Activated CD8-positive, alpha-beta memory T cell treated with anti-CD3 and anti-CD28 coated beads, Interleukin-2, amount 50 U/mL, for 4 hours (primary cell): ENCODE measurements at regions not wholly inside any gene's neighbourhood (a gene's known extent, or its start where the extent isn't known, plus 50 kb on each side); places are given as distances from the start of the nearest gene placed in this dataset.
A peak's percentile ranks its signal among the peaks of the same experiment; 100 is the strongest.

Source experiments
- DNase-seq: peaks from one replicate; pipeline ENCODE4 v3.0.0-alpha.2; 2020

DNA sequence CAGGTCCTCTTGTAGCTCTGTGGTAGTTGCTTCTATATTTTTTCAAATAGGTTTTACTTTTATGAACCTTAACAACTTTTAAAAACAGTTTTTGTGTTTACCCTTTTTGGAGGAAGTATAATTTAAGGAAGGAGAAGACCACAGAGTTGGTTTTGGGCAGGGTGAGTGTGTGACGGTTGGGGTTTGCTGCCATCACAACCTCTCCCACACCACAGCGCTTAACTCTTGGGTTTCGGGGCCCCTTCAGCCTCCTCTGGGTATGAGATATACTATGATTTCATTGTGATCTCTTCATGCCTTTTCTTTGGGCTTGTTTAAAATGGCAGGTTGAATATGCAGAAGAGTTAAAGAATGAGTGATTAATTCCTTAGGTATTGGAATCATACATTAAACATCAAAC, 228.7 kb upstream of the CRY1 start:
- DNase-seq = peak; percentile 28

DNA sequence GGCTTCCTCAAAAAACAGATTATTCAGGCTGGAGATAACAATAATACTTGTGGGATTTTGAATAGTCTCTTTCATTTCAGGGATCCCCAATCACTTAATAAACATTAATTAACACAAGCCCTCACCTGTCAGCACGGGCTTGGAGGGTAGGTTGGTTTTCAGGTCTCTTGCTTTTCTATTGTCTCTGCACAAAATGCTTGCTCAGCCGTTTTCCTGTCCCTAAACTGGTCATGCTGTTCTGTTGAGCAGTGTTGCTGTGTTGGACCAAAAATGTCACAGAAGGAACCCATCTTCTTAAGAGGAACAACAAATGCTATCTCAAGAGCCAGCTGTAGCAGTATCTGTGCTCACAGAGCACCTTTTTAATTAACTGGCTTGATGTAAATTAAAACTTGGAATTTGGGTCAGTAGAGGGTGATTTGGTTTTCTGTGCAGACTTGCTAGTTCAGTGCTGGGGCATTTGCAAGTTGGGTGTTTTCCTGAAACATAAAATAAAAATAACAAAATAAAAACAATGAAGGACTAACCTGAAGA, 231.8 kb upstream of the CRY1 start:
- no peak for DNase-seq

DNA sequence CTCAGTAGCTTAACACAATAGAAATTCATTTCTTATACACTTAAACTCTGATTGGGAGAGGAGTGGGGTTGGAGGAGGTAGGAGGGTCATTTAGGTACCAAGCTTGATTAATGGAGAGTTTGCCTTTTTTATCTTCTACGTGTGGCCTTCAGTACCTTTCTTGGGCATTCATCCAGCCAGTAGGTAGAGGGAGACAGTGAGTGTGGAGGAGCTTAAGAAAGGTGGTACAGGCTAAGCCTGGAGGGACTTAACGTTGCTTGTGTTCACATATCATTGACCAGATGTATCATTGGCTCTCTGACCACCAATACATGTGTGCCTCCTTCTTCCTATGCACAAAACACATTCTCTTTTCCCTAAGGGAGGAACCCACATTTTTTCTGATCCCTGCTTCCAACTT, 232.9 kb upstream of the CRY1 start:
- no peak for DNase-seq

GRCh38 chr12:107327651-107328182, 234.4 kb upstream of the CRY1 start:
- no peak for DNase-seq

GRCh38 chr12:107328442-107329133, 235.2 kb upstream of the CRY1 start:
- no peak for DNase-seq

DNA sequence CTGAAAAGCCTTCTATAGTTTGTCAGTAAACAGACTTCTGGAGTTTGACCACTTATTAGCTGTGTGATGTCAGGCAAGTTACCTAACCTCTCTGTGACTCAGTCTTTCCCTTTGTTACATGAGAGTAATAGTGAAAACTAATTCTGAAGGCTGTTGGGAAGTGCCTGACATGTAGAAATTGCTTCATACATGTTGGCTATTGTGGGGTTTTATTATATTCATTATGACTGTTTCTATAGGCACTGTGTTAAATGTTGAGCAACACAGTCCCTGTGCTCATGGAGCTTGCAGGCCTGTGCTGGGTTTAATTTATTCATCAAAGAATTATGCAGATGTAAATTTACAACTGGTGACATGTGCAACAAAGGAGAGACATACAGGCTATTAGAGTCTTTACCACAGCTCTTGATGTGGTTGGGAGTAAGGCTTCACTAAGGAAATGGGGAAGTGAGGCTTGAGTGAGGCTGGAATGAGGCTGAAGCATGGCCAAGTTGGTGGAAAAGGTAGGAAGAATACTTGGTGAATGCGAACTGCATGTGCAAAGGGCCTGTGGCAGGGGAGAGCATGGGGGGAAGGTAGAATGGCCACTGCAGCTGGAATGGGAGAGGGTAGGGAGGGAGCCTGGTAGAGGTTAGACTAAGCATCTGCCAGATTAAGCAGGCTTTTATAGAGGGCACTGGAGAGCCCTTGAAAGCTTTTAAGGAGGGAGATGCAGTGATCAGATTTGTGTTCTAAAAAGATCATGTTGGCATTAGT, 236.4 kb upstream of the CRY1 start:
- DNase-seq = no peak

GRCh38 chr12:107330831-107331431, 237.6 kb upstream of the CRY1 start:
- no peak for DNase-seq

DNA sequence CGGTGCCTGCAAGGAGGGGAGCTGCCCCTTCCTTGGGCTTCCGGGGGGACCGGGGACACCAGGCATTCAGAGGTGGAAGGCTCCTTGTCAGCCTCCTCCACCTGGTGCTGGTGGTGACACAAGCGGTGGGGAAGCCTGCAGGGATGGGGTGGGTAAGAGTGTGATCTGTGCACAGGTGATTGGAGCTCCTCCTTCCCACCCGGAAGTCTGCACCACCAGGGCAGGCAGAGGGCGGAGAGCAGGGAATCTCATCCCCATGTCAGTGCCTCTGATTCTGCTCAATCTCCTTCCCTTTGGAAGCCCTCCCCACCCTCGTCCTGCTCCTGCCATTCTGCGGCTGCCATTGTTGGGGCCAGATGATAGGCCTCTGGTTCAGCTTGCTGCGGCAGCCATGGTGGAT, 238.1 kb upstream of the CRY1 start:
- DNase-seq = no peak

GRCh38 chr12:107331912-107332311, 238.6 kb upstream of the CRY1 start:
- DNase-seq = no peak

DNA sequence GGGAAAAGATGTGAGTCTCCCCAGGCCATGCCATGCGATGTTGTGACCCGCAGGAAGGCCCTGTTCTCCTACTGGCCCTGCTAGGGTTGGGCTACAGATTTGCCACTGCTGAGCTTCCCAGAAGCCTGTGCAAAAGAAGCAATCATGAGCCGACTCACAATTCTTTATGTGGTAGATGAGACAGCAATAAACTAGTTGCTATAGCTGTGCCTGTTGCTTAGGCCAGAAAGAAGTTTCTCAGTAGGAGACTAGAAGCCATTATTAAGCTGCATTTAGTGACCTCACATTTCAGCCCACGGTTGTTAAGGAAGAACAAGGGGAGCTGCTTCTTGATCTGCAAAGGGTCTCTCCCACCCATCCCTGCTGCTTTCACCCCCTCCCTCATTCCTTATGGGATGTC, 239.4 kb upstream of the CRY1 start:
- no peak for DNase-seq

DNA sequence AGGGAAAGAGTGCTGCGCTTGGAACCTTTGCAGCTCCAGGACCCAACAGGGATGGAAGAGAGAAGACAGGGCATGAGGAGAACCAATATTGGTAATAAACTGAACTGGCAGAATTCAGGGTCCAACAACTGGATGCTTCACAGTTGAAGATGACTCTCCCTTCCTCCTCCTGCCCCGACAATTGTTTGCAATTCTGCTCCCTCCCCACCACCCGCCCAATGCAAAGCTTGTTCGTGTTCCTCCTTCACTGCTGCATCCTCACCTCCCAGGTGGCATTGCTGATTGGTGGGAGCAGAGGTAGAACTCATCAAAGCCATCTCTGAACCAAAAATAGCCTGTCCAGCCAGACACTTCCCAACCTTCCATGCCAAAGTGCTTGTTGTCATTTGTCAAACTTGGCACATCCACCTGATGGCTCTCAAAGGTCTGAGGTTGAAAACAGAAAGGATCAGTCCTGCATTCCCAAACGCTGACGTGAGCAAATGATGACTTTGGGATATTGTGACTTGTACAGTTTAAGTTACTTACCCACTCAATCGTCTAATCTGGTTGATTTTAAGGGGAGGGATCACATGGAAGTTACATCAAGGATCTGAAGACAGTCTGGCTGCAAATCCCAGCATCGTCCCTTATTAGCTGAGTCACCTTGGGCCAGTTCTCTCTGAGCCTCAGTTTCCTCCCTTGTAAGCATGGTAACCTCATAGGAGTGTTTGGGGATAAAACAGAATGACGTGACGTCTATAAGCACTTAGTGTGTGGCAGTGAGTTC, 242.6 kb upstream of the CRY1 start:
- DNase-seq = no peak

DNA sequence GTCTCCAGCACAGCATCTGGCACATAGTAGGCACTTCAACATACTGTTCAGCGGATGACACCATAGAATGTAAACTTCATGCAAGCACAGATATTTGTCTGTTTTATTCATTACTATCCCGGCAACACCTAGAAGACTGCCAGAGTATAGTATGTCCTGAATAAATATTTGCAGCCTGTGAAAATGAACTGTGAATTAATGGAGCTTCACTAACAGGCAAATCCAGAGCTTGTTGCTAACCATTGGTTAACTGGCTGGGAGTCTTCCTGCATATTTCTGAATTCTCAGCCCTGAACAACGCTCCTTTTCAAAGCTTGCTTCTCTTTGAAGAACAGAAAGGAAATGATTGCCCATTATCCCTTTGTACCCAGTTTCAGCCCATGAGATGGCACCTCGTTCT, 243.3 kb upstream of the CRY1 start:
- DNase-seq = no peak

DNA sequence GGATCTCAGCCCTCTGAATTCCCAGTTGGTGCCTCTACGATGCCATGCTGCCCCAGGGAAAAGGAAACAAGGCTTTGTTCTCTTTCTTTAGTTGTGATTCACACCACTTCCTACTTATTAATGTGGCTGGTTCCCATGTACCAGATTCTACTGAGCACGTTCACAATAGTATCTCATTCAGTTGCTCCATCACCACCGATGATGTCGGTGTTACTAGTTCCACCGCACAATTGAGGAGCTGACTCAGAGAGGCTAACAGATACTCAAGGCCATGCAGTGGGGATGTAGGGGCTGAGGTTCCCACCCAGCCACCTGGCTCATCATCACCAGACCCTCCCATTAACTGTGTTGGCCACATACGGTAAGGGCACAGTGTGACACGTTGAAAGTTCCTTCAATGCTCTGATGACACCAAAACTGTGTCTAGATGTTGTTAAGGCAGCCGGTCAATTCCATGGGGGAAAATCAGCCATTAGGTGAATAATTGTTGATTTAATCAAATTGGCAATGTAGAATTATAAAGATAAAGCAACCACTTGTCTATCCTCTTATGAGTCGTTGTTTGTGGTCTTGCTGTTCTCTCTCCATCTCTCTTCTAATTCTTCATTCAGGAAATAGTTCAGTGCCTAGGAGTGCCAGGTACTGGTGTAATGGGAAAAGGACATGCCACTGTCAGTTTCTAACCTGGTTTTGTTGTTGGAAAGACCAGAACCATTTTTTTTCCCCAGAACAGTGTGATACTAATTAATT, 244.2 kb upstream of the CRY1 start:
- DNase-seq = peak; percentile 37

GRCh38 chr12:107339487-107339886, 246.1 kb upstream of the CRY1 start:
- DNase-seq = no peak

DNA sequence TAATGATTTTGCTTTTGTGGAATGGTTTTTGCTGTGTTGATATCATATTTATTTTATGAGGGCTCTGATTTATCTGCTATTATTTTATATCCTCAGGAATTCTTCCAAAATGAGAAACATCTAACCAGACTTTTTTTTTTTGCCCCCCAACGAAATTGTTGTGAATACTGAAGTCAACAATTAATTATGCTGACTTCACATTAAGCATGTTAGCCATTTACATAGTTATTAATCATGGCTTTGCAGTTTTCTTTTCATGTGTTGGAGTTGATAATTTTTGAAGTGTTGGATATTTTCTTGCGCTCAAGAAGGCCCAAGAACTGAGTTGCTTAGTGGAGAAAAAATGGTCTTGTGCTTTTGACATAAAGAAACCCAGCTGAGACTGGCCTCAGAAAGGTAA, 246.6 kb upstream of the CRY1 start:
- DNase-seq = no peak

DNA sequence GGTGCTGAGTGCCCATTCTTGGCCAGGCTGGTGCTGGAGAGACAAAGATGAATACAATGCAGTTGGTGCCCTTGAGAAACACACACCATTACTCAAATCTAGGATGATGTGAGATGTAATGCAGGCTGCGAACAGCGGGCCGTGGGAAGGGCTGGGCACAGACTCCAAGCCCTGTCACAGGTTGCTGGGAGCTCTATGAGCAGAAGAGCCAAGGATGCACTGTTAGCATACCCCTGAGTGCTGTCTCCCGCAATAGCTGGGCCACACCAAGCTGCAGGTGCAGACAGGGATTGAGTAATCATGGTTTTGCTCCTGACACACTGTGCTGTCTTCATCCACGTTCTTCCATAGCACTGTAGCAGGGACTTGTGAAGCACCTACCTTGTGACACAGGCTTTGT, 247.5 kb upstream of the CRY1 start:
- no peak for DNase-seq

- no peak for DNase-seq
Measured at GRCh38 chr12:107344035-107344808, 250.9 kb upstream of the CRY1 start.

GRCh38 chr12:107347261-107347660, 253.9 kb upstream of the CRY1 start:
- no peak for DNase-seq

DNA sequence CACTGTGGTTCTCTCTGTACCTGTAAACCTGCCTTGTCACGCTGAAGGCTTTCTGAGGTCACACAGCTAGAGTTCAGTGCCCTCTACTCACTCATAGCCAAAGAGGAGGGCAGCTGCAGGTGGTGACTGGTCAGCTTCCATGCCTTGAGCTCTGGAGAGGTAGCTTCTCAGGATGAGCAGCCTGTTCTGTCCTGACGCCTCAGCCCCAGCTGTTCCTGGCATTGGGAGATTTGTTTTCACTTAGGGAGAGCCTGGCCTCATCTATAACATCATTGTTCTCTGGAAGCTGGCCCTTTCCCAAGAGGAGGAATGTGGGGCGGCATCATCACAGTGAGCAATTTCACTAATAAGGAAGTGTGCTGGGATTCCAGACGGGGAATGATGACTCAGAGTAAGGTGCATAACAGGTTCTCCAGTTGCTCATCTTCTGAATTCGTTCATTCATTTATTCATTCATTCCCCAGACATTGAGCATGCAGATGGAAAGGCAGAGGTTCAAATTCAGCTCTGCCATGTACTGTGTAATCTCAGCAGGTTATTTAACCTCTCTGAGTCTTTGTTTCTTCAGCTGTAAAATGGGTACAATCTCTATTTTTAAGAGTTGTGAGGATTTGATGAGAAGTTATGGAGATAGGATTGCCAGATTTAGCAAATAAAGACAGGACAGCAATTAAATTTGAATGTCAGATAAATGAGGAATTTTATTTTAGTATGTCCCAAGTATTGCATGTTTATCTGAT, 255.8 kb upstream of the CRY1 start:
- DNase-seq = no peak

GRCh38 chr12:107349839-107350238, 256.5 kb upstream of the CRY1 start:
- no peak for DNase-seq

DNA sequence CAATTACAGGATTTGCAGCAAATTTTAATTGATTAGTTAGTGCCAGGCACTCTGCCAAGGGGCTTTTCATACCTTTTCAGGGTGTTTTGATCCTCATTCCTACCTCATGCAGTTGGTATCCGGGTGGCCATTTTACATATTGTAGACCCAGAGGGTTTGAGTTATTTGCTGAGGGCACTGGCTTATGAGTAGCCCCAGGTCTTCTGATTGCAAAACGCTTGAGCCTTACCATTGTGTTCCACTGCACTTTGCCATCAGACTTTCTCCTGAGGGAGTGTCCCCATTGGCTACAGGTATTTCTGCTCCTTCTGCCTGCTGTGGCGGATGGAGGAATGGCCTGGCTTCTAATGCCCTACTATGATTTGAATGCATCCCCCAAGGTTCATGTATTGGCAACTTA, 257.8 kb upstream of the CRY1 start:
- DNase-seq = no peak
